C4-2B (cell line): ENCODE measurements at regions not wholly inside any gene's neighbourhood (a gene's known extent, or its start where the extent isn't known, plus 50 kb on each side); places are given as distances from the start of the nearest gene placed in this dataset.

ENCODE experiments used
- CTCF ChIP-seq: fragments of 450-650 bp; conservative IDR thresholded peaks from 2 replicates; pipeline ENCODE4 v1.5.1; 2017; ENCODE audit warnings: mild to moderate bottlenecking
- ZFX ChIP-seq: fragments of 450-650 bp; IDR thresholded peaks from 2 replicates; pipeline ENCODE4 v1.6.1; 2017

- TF ChIP-seq CTCF (no peak), ZFX (no peak)
Measured at GRCh38 chr1:67575861-67576260, 109.1 kb upstream of the GADD45A start.
